Liver (tissue), 9 donors: ENCODE measurements at regions not wholly inside any gene's neighbourhood (a gene's known extent, or its start where the extent isn't known, plus 50 kb on each side); places are given as distances from the start of the nearest gene placed in this dataset. TPM values are rescaled to one million over a fixed set of nuclear protein-coding genes. Genes with fewer than 3 reads are reported as not detected.

Source experiments
- DNase-seq: peaks from one replicate; pipeline ENCODE4 v3.0.0-alpha.2; 2017; ENCODE audit warnings: low spot score
- H3K27ac ChIP-seq, 2 donors: one replicate each; pipeline ENCODE4 v1.7.0; 2013; ENCODE audit warnings: inconsistent platforms in 2 of 2, low read length in 2 of 2, control low read depth in 1 of 2, low read depth in 1 of 2, mild to moderate bottlenecking in 1 of 2
- H3K27me3 ChIP-seq, 4 donors: one replicate each; pipeline versions ENCODE4 v1.6.1 to v1.7.0; 2013; ENCODE audit warnings: low read length in 3 of 4, inconsistent platforms in 1 of 4, mild to moderate bottlenecking in 1 of 4, moderate library complexity in 1 of 4; ENCODE audit not compliant: control insufficient read depth in 4 of 4, insufficient read depth in 4 of 4
- H3K36me3 ChIP-seq, 4 donors: one replicate each; pipeline versions ENCODE4 v1.6.1 to v1.7.0; 2013; ENCODE audit warnings: low read length in 3 of 4, mild to moderate bottlenecking in 3 of 4, low read depth in 1 of 4, moderate library complexity in 1 of 4; ENCODE audit not compliant: control insufficient read depth in 4 of 4, insufficient read depth in 3 of 4
- H3K4me1 ChIP-seq, 4 donors: one replicate each; pipeline versions ENCODE4 v1.6.1 to v1.7.0; 2013; ENCODE audit warnings: low read length in 3 of 4, mild to moderate bottlenecking in 3 of 4, moderate library complexity in 1 of 4; ENCODE audit not compliant: control insufficient read depth in 4 of 4, insufficient read depth in 4 of 4
- H3K4me3 ChIP-seq, 3 donors: one replicate each; pipeline versions ENCODE4 v1.6.1 to v1.7.0; 2013; ENCODE audit warnings: low read length in 3 of 3, control low read depth in 1 of 3, low read depth in 1 of 3, mild to moderate bottlenecking in 1 of 3
- H3K9ac ChIP-seq, 2 donors: one replicate each; pipeline ENCODE4 v1.7.0; 2013; ENCODE audit warnings: low read length in 2 of 2, mild to moderate bottlenecking in 2 of 2, moderate library complexity in 2 of 2, control low read depth in 1 of 2, low read depth in 1 of 2
- H3K9me3 ChIP-seq, 4 donors: one replicate each; pipeline versions ENCODE4 v1.6.1 to v1.7.0; 2013; ENCODE audit warnings: low read length in 3 of 4; ENCODE audit not compliant: control insufficient read depth in 4 of 4
- ATF3 ChIP-seq: IDR thresholded peaks from 2 replicates; pipeline ENCODE4 v1.6.1; 2016; ENCODE audit warnings: antibody characterized with exemption
- GABPA ChIP-seq, 2 donors: IDR thresholded peaks in 1 of 2; conservative IDR thresholded peaks in 1 of 2; 2 replicates each; pipeline ENCODE4 v1.6.1; 2016; ENCODE audit warnings: antibody characterized with exemption in 2 of 2, mild to moderate bottlenecking in 1 of 2, moderate library complexity in 1 of 2
- HNF4A ChIP-seq, 2 donors: conservative IDR thresholded peaks; 2 replicates each; pipeline ENCODE4 v1.6.1; 2016; ENCODE audit warnings: antibody characterized with exemption in 2 of 2, mild to moderate bottlenecking in 2 of 2
- HNF4G ChIP-seq: IDR thresholded peaks from 2 replicates; pipeline ENCODE4 v1.6.1; 2016; ENCODE audit warnings: antibody characterized with exemption
- JUND ChIP-seq, 2 donors: IDR thresholded peaks; 2 replicates each; pipeline ENCODE4 v1.6.1; 2016; ENCODE audit warnings: antibody characterized with exemption in 2 of 2
- MAX ChIP-seq: IDR thresholded peaks from 2 replicates; pipeline ENCODE4 v1.6.1; 2016; ENCODE audit warnings: antibody characterized with exemption
- NR2F2 ChIP-seq: IDR thresholded peaks from 2 replicates; pipeline ENCODE4 v1.6.1; 2016; ENCODE audit warnings: antibody characterized with exemption
- RXRA ChIP-seq, 2 donors: IDR thresholded peaks; 2 replicates each; pipeline ENCODE4 v1.6.1; 2017 to 2018; ENCODE audit warnings: antibody characterized with exemption in 2 of 2, mild to moderate bottlenecking in 1 of 2
- SP1 ChIP-seq: IDR thresholded peaks from 2 replicates; pipeline ENCODE4 v1.6.1; 2018; ENCODE audit warnings: antibody characterized with exemption, mild to moderate bottlenecking
- TAF1 ChIP-seq: conservative IDR thresholded peaks from 2 replicates; pipeline ENCODE4 v1.6.1; 2016; ENCODE audit warnings: antibody characterized with exemption, mild to moderate bottlenecking
- WGBS: extraction: QIAGEN DNeasy Blood & Tissue Kit; methylation state at CpG from one replicate; pipeline ENCODE4 v1.1.7; 2013; 5-methylcytosine and 5-hydroxymethylcytosine counted together
- small RNA-seq: library from RNA; depleted of rRNA; stranded (forward); fragments of <200 nt; gene quantifications from one replicate; pipeline ENCODE3, GENCODE V24; 2014
- TF ChIP-seq, protein P1 (sequence below): IDR thresholded peaks from 2 replicates; pipeline ENCODE4 v1.6.1; 2016; ENCODE audit warnings: antibody characterized with exemption, mild to moderate bottlenecking
- TF ChIP-seq, protein P2 (sequence below): fragments of 150-350 bp; IDR thresholded peaks from 2 replicates; pipeline ENCODE4 v1.5.1; 2017; ENCODE audit warnings: improper control_type of control experiment, low read depth, low read length; ENCODE audit not compliant: missing input control
- donor health status: healthy.
- donor health status: healthy.
- donor health status: healthy.
- donor health status: healthy.
- donor health status: healthy.

GRCh38 chr7:65820287-65820950 lies 52.5 kb upstream of the VKORC1L1 start:
- 75% methylated on average over 4 of the region's 4 CpGs for WGBS
- DNase-seq: no peak
- no peaks in the 10 kb centered on the region for H3K36me3 ChIP-seq
- no peak overlapping the region for H3K27ac ChIP-seq
- H3K4me1 ChIP-seq: no peaks in the 10 kb centered on the region
- TF ChIP-seq HNF4G (no peak), RXRA (IDR thresholded peaks at IDR 0.05) (no peak), MAX (no peak), SP1 (no peak), ATF3 (no peak), HNF4A (conservative IDR thresholded peaks at IDR 0.05) (no peak), JUND (IDR thresholded peaks at IDR 0.05) (no peak), GABPA (IDR thresholded peaks at IDR 0.05 in 1 of 2, conservative IDR thresholded peaks at IDR 0.05 in 1 of 2) (no peak), NR2F2 (no peak), TAF1 (no peak)
- TF ChIP-seq, protein P1, sequence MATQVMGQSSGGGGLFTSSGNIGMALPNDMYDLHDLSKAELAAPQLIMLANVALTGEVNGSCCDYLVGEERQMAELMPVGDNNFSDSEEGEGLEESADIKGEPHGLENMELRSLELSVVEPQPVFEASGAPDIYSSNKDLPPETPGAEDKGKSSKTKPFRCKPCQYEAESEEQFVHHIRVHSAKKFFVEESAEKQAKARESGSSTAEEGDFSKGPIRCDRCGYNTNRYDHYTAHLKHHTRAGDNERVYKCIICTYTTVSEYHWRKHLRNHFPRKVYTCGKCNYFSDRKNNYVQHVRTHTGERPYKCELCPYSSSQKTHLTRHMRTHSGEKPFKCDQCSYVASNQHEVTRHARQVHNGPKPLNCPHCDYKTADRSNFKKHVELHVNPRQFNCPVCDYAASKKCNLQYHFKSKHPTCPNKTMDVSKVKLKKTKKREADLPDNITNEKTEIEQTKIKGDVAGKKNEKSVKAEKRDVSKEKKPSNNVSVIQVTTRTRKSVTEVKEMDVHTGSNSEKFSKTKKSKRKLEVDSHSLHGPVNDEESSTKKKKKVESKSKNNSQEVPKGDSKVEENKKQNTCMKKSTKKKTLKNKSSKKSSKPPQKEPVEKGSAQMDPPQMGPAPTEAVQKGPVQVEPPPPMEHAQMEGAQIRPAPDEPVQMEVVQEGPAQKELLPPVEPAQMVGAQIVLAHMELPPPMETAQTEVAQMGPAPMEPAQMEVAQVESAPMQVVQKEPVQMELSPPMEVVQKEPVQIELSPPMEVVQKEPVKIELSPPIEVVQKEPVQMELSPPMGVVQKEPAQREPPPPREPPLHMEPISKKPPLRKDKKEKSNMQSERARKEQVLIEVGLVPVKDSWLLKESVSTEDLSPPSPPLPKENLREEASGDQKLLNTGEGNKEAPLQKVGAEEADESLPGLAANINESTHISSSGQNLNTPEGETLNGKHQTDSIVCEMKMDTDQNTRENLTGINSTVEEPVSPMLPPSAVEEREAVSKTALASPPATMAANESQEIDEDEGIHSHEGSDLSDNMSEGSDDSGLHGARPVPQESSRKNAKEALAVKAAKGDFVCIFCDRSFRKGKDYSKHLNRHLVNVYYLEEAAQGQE: no peak
- TF ChIP-seq, protein P2, sequence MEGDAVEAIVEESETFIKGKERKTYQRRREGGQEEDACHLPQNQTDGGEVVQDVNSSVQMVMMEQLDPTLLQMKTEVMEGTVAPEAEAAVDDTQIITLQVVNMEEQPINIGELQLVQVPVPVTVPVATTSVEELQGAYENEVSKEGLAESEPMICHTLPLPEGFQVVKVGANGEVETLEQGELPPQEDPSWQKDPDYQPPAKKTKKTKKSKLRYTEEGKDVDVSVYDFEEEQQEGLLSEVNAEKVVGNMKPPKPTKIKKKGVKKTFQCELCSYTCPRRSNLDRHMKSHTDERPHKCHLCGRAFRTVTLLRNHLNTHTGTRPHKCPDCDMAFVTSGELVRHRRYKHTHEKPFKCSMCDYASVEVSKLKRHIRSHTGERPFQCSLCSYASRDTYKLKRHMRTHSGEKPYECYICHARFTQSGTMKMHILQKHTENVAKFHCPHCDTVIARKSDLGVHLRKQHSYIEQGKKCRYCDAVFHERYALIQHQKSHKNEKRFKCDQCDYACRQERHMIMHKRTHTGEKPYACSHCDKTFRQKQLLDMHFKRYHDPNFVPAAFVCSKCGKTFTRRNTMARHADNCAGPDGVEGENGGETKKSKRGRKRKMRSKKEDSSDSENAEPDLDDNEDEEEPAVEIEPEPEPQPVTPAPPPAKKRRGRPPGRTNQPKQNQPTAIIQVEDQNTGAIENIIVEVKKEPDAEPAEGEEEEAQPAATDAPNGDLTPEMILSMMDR: no peak
- H3K4me3 ChIP-seq: no peak overlapping the region
- H3K27me3 ChIP-seq: no peaks in the 10 kb centered on the region
- no peaks in the 10 kb centered on the region for H3K9me3 ChIP-seq
- no peak overlapping the region for H3K9ac ChIP-seq

Small RNAs in the stretch of these regions (small RNA-seq; reads per million reads assigned to genes)
- gene AC114501.1: not detected
- not detected for gene RNU6-912P
- gene SNORA15B-2: not detected
- gene SNORA22: 0.13 reads per million
